Kidney (tissue), 13 donors: ENCODE measurements at regions not wholly inside any gene's neighbourhood (a gene's known extent, or its start where the extent isn't known, plus 50 kb on each side); places are given as distances from the start of the nearest gene placed in this dataset.

Experiments
- DNase-seq, 5 donors: peaks; one replicate each; pipeline ENCODE4 v3.0.0-alpha.2; 2013 to 2020
- FAIRE-seq: peaks from 2 replicates; lab custom pipeline; 2012; peaks lifted over from hg19 to GRCh38; lab: Jason Lieb, UNC
- H3K27ac ChIP-seq, 2 donors: one replicate each; pipeline ENCODE4 v1.7.0; 2013; ENCODE audit warnings: low read depth in 2 of 2, low read length in 2 of 2, inconsistent platforms in 1 of 2
- H3K27me3 ChIP-seq: one replicate; pipeline ENCODE4 v1.7.1; 2013; ENCODE audit warnings: low read length, inconsistent platforms; ENCODE audit not compliant: control insufficient read depth, insufficient read depth
- H3K36me3 ChIP-seq, 3 donors: one replicate each; pipeline versions ENCODE4 v1.7.0 to v1.7.1; 2013; ENCODE audit warnings: low read length in 3 of 3, control low read depth in 1 of 3, inconsistent platforms in 1 of 3; ENCODE audit not compliant: insufficient read depth in 3 of 3, control insufficient read depth in 2 of 3
- H3K4me1 ChIP-seq, 3 donors: one replicate each; pipeline versions ENCODE4 v1.7.0 to v1.7.1; 2013; ENCODE audit warnings: low read length in 3 of 3, inconsistent platforms in 1 of 3, low read depth in 1 of 3; ENCODE audit not compliant: control insufficient read depth in 2 of 3, insufficient read depth in 2 of 3
- H3K4me3 ChIP-seq, 3 donors: one replicate each; pipeline versions ENCODE4 v1.7.0 to v1.8.1; 2013; ENCODE audit warnings: low read length in 3 of 3, control low read depth in 1 of 3, inconsistent platforms in 1 of 3
- H3K9ac ChIP-seq, 3 donors: one replicate each; pipeline versions ENCODE4 v1.7.0 to v1.7.1; 2013; ENCODE audit warnings: low read length in 3 of 3, control low read depth in 1 of 3, inconsistent platforms in 1 of 3
- H3K9me3 ChIP-seq, 3 donors: one replicate each; pipeline versions ENCODE4 v1.7.0 to v1.7.1; 2013; ENCODE audit warnings: low read length in 3 of 3, control low read depth in 1 of 3, inconsistent platforms in 1 of 3; ENCODE audit not compliant: control insufficient read depth in 2 of 3, insufficient read depth in 1 of 3
- CTCF ChIP-seq: IDR thresholded peaks from 3 replicates; pipeline ENCODE4 v1.5.1; 2012; ENCODE audit warnings: mild to moderate bottlenecking, moderate library complexity, borderline replicate concordance; ENCODE audit not compliant: insufficient read depth; ENCODE audit errors: extremely low read depth
- intact Hi-C: fragments of 100-400 bp; cut with DNase I; formaldehyde crosslinking; loops from one replicate; pipeline ENCODE4 v1.11.1; 2022
- donor health status: control.
- donor health status: control.
- donor health status: control.
- donor health status: control.
- donor health status: control.
- donor health status: DM: yes; HTN: yes; CAD: no.
- donor health status: Normal renal cell carcinoma (clear cell type).

- H3K9ac ChIP-seq, result no peak overlapping the region
These were observed 384.2 kb upstream of the MYT1L start for GRCh38 chr2:2715036-2715818.

GRCh38 chr2:2714408-2714807 lies 383.3 kb upstream of the MYT1L start:
- DNase-seq (no peak), FAIRE-seq (no peak)
- no peak overlapping the region for H3K4me3 ChIP-seq
- H3K27me3 ChIP-seq, result no peaks in the 10 kb centered on the region
- no peak overlapping the region for H3K27ac ChIP-seq
- intact Hi-C loops, result no loop called here
- no peaks in the 10 kb centered on the region for H3K9me3 ChIP-seq
- no peak for TF ChIP-seq CTCF
- H3K36me3 ChIP-seq, result no peaks in the 10 kb centered on the region
- H3K9ac ChIP-seq, result no peak overlapping the region
- H3K4me1 ChIP-seq, result no peaks in the 10 kb centered on the region

More at GRCh38 chr2:2715036-2715818, 384.2 kb upstream of the MYT1L start:
- FAIRE-seq (no peak), DNase-seq (no peak)
- Histone ChIP-seq H3K36me3 (no peaks in the 10 kb centered on the region), H3K27me3 (no peaks in the 10 kb centered on the region), H3K4me1 (no peaks in the 10 kb centered on the region), H3K4me3 (no peak overlapping the region), H3K9me3 (no peaks in the 10 kb centered on the region), H3K27ac (no peak overlapping the region)
- TF ChIP-seq CTCF, result no peak
- intact Hi-C loops, result no loop called here

- intact Hi-C loops, result no loop called here
- H3K4me1 ChIP-seq, result no peaks in the 10 kb centered on the region
- H3K27me3 ChIP-seq, result no peaks in the 10 kb centered on the region
- no peak overlapping the region for H3K4me3 ChIP-seq
- DNase-seq, result no peak
- no peaks in the 10 kb centered on the region for H3K36me3 ChIP-seq
- no peak overlapping the region for H3K27ac ChIP-seq
- H3K9ac ChIP-seq, result no peak overlapping the region
- no peak for FAIRE-seq
- TF ChIP-seq CTCF, result no peak
- H3K9me3 ChIP-seq, result no peaks in the 10 kb centered on the region
These were observed 378.3 kb upstream of the MYT1L start for GRCh38 chr2:2709431-2709770.
